AG04449 (cell line): ENCODE measurements at regions not wholly inside any gene's neighbourhood (a gene's known extent, or its start where the extent isn't known, plus 50 kb on each side); places are given as distances from the start of the nearest gene placed in this dataset.

Experiments used
- CTCF ChIA-PET: fragments of 350-600 bp; formaldehyde crosslinking; extraction: SDS; loops from one replicate; lab custom pipeline; 2021; ENCODE audit warnings: antibody characterized with exemption; lab: Yijun Ruan, JAX
- POLR2A ChIA-PET: fragments of 400-600, 350-600 bp; formaldehyde crosslinking; extraction: SDS; loops from one replicate; lab custom pipeline; 2020; ENCODE audit warnings: antibody characterized with exemption, inconsistent platforms; lab: Yijun Ruan, JAX
- DNase-seq: peaks from one replicate; pipeline ENCODE4 v3.0.0-alpha.2; 2010; ENCODE audit warnings: low read depth, low spot score
- H3K4me3 ChIP-seq: 2 replicates; pipeline ENCODE4 v1.5.1; 2011; ENCODE audit warnings: low read depth, mild to moderate bottlenecking, control low read depth, low read length
- TF ChIP-seq, protein P1 (sequence below): IDR thresholded peaks from one replicate; pipeline ENCODE4 v1.5.1; 2011; ENCODE audit warnings: mild to moderate bottlenecking, moderate library complexity, low read length, control low read depth, inconsistent platforms; ENCODE audit not compliant: insufficient read depth; ENCODE audit errors: missing control alignments

DNA sequence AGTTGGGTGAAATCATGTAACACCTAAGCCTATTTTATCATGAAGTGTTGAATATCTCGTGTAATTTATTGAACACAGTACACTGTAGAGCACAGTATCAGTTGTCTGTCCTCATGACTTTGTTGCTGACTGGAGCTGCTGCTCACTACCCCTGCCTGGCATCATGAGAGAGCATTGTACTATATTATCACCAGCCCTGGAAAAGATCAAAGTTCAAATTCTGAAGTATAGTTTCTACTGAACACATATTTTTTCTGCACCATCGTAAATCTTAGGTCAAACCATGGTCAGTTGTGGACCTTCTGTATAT is 169.3 kb upstream of the RAI14 start:
- POLR2A ChIA-PET: interaction anchor here (1.0 to 1.2 kb wide), 2 partner anchors 12 to 37 kb away, joined by 3 to 4 read pairs; no protein-coding TSS in a partner anchor
- H3K4me3 ChIP-seq: no peak overlapping the region
- CTCF ChIA-PET: interaction anchor here (0.7 to 22.4 kb wide), 50 partner anchors 8 to 515 kb away, joined by 3 to 687 read pairs (median 5); partner anchors contain the start of genes DNAJC21, RAD1 and RAI14
- no peak for DNase-seq
- TF ChIP-seq, protein P1, sequence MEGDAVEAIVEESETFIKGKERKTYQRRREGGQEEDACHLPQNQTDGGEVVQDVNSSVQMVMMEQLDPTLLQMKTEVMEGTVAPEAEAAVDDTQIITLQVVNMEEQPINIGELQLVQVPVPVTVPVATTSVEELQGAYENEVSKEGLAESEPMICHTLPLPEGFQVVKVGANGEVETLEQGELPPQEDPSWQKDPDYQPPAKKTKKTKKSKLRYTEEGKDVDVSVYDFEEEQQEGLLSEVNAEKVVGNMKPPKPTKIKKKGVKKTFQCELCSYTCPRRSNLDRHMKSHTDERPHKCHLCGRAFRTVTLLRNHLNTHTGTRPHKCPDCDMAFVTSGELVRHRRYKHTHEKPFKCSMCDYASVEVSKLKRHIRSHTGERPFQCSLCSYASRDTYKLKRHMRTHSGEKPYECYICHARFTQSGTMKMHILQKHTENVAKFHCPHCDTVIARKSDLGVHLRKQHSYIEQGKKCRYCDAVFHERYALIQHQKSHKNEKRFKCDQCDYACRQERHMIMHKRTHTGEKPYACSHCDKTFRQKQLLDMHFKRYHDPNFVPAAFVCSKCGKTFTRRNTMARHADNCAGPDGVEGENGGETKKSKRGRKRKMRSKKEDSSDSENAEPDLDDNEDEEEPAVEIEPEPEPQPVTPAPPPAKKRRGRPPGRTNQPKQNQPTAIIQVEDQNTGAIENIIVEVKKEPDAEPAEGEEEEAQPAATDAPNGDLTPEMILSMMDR: no peak

DNA sequence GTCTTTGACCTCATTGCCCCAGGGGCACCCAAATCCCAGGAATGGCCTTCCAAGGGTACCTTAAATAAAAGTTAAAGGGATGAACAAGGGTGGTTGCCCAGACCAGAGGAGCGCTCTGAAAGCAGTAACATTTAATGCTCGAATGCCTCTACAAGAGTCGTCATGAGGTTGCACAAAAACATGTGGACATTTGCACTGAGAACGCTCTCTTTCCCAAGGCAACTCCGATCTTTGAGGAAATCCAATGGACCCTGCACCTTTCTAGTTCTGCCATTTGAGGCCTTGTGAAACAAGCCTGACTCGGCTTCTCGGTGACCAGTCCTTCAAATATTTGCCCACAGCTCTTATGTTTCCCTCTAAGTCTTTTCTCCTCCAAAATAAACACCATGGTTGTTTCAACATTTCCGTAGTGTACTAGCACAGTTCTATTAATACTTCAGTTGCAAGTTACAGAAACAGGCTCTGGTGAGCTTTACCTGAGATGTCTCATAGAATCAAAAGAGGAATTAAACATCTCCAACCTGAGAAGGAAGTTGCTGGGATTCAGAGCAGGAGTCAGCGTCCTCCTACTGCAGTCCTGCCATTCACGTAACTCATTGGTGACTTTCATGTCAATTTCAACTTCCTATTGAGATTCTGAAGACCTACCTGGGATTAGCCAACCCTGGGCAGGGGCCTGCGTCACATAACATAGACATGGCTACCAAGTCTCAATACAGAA is 168.8 kb upstream of the RAI14 start:
- CTCF ChIA-PET: interaction anchor here (0.9 to 22.4 kb wide), 26 partner anchors 10 to 514 kb away, joined by 3 to 687 read pairs (median 6); partner anchors contain the start of genes RAD1 and RAI14
- TF ChIP-seq, protein P1: no peak
- peak; percentile 89 for DNase-seq
- POLR2A ChIA-PET: interaction anchor here (0.6 to 1.2 kb wide), 5 partner anchors 12 to 326 kb away, joined by 3 to 4 read pairs (median 3); no protein-coding TSS in a partner anchor
- no peak overlapping the region for H3K4me3 ChIP-seq

DNA sequence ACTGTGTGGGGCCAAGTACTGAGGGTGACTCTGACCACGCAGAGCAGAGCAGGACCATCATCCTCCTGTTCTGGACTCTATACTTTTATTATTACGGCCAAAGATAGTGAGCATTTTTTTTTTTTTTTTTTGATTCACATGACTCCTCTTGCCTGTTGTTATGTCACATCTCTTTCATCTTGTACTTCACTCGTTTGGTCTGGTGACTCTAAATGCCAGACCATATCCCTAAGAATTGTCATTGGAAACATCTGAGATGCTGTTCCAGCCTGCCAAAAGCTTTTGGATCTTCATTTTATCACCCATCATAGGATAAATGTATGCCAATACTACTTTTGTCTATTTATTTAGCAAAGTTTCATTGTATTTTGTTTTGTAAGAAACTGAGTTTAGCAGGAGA is 168.2 kb upstream of the RAI14 start:
- TF ChIP-seq, protein P1: no peak
- no peak overlapping the region for H3K4me3 ChIP-seq
- POLR2A ChIA-PET: interaction anchor here (0.6 to 1.2 kb wide), 4 partner anchors 11 to 325 kb away, joined by 3 to 4 read pairs (median 3); no protein-coding TSS in a partner anchor
- CTCF ChIA-PET: interaction anchor here (1.0 to 22.4 kb wide), 11 partner anchors 11 to 426 kb away, joined by 3 to 687 read pairs (median 4); partner anchors contain the start of genes RAD1 and RAI14
- no peak for DNase-seq

DNA sequence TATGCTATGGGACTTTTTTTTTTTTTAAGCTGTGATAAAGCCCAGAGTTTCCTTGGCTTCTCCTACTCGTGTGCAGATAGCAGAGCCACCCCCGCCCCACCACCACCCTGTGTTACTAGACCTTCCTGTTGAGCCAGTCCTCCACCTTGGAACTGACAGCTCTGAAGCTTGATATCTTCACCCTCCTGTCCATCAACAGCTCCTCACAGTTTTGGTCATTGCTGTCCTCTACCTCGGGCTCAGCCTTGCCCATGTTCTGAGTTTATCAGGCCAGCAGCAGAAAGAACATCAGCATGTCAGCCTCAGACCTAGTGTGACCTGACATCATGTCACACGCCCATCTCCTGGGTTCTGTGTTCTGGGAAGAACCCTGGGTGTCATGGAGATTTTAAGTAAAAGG is 167.1 kb upstream of the RAI14 start:
- POLR2A ChIA-PET: no interaction called here
- DNase-seq: no peak
- TF ChIP-seq, protein P1: no peak
- H3K4me3 ChIP-seq: no peak overlapping the region
- CTCF ChIA-PET: interaction anchor here (0.9 to 22.4 kb wide), 10 partner anchors 10 to 410 kb away, joined by 3 to 687 read pairs (median 4); no protein-coding TSS in a partner anchor

DNA sequence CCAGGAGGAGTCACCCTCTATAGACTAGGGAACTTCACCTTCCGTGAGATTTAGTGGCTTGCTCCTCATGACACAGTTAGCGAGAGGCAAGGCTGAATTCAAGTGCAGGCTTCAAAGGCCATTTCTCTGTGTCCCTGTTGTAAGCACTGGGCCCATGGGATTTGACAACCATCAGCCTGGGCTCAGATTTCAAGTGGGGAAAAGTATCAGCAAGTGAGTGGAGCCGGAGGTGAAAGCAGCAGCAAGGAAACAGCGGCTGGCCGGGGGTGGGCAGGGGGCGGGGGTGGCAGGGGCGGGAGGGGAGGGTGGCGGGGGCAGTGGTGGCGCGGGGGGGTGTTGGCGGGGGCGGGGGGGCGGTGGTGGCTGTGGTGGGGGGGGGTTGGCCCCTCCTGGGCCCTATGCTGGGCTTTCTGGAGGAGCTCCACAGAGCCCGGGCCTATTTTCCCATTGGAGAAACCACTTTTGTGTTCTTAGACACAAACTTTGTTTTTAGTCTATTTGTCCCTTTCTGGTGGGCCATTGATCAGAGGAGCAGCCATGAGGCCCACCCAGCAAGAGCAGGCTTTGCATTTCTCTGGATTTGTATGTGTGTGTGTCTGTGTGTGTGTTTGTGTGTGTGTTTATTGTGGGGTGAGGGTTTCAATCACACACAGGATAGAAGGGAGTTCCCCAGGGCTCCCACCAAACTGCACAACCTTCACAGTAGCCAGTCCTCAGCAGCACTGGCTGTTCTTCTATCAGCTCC is 165.4 kb upstream of the RAI14 start:
- TF ChIP-seq, protein P1: no peak
- no peak for DNase-seq
- ChIA-PET POLR2A (interaction anchor here (0.6 to 1.3 kb wide), 3 partner anchors 8 to 165 kb away, joined by 3 to 5 read pairs (median 4); partner anchors contain the start of gene RAI14), CTCF (interaction anchor here (0.9 to 1.7 kb wide), 3 partner anchors 15 to 315 kb away, joined by 3 to 4 read pairs (median 3); no protein-coding TSS in a partner anchor)
- no peak overlapping the region for H3K4me3 ChIP-seq
